Fibroblast of pulmonary artery (primary cell): ENCODE measurements at regions not wholly inside any gene's neighbourhood (a gene's known extent, or its start where the extent isn't known, plus 50 kb on each side); places are given as distances from the start of the nearest gene placed in this dataset.

Experiments used
- DNase-seq: peaks from one replicate; pipeline ENCODE4 v3.0.0-alpha.2; 2010; ENCODE audit warnings: low read depth
- H3K4me3 ChIP-seq: replicated peaks from 2 replicates; pipeline ENCODE4 v1.5.1; 2011; ENCODE audit warnings: low read depth, mild to moderate bottlenecking, control low read depth, low read length, moderate library complexity
- CTCF ChIP-seq: IDR thresholded peaks from 2 replicates; pipeline ENCODE4 v1.5.1; 2011; ENCODE audit warnings: mild to moderate bottlenecking, control low read depth, low read length, inconsistent platforms; ENCODE audit errors: missing control alignments

- no peak for DNase-seq
- TF ChIP-seq CTCF = no peak
- H3K4me3 ChIP-seq = no peak overlapping the region
Observed at GRCh38 chr14:98592611-98593170, 679.3 kb downstream of the BCL11B start.

GRCh38 chr14:98593361-98593761, 678.6 kb downstream of the BCL11B start:
- no peak for DNase-seq
- TF ChIP-seq CTCF = no peak
- H3K4me3 ChIP-seq = no peak overlapping the region

DNA sequence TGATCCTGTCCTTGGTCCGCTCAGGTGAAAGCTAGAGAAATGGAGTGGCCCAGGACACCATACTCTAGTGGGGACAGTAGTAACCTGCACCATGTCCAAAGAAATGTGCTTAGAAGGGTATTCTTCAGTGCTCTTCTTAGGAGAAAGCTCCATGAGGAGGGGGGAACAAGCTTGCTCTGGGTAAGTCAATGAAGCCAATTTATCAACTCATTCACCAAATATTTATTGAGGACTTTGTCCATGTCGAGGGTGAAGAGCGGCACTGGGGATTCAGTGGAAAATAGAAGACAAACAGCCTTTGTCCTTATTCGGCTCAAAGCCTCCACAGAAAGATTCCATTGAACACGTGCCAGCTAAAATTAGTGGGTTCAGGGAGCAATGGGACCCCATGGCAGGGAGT, 677.8 kb downstream of the BCL11B start:
- DNase-seq = no peak
- TF ChIP-seq CTCF = no peak
- H3K4me3 ChIP-seq = no peak overlapping the region

GRCh38 chr14:98598576-98598975, 673.4 kb downstream of the BCL11B start:
- no peak for TF ChIP-seq CTCF
- DNase-seq = no peak
- no peak overlapping the region for H3K4me3 ChIP-seq

DNA sequence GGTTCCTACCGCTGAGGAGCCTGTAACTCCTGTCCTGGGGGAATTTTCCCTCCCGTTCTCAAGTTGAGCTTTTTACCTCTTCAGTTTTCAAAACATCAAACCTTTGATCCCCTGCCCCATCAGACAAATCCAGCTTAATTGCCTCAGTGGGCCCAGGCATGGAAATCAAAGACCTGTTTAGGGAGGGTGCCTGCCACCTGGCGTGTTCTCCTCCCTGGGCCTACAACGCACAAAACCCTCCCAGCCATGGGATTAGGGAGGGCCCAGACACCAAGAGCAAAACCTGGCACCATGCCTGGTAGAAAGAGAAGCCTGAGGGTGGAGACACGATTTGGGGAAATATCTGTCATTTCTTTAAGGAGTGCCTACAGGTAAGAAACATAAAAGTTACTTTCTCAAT, 672.9 kb downstream of the BCL11B start:
- DNase-seq = no peak
- no peak for TF ChIP-seq CTCF
- no peak overlapping the region for H3K4me3 ChIP-seq

GRCh38 chr14:98602983-98603382, 669.0 kb downstream of the BCL11B start:
- no peak for TF ChIP-seq CTCF
- DNase-seq = no peak
- no peak overlapping the region for H3K4me3 ChIP-seq

DNA sequence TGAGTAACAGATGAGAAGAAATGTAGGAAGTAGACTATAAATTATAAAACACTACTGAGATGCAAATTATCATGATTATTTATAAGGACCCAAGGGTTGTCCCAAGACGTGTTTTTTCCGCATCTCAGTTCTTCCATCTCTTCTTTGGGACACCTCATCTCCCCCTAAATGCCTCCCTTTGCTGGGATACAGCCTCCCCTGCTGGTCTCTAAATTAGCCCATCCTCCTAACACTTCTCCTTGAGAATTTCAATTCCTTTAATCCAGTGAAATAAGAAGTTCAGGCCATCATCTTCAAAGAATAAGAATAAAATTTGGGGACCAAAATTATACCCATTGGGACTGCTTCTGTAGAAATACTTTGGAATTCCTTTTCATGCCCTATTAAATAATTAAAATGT, 667.0 kb downstream of the BCL11B start:
- no peak for DNase-seq
- no peak overlapping the region for H3K4me3 ChIP-seq

More for the DNA sequence above, 667.0 kb downstream of the BCL11B start:
- no peak for TF ChIP-seq CTCF
